HEK293 (cell line): ENCODE measurements at regions not wholly inside any gene's neighbourhood (a gene's known extent, or its start where the extent isn't known, plus 50 kb on each side); places are given as distances from the start of the nearest gene placed in this dataset.

Experiments used
- CTCF ChIA-PET: fragments of 350-600 bp; formaldehyde crosslinking; extraction: SDS; loops from one replicate; lab custom pipeline; 2021; ENCODE audit warnings: antibody characterized with exemption; lab: Yijun Ruan, JAX
- POLR2A ChIA-PET: fragments of 300-600 bp; formaldehyde crosslinking; extraction: SDS; loops from one replicate; lab custom pipeline; 2020; ENCODE audit warnings: antibody characterized with exemption, inconsistent platforms; lab: Yijun Ruan, JAX
- H3K27ac ChIP-seq: fragments of 200-500 bp; sonication (Bioruptor generic); 2 replicates; pipeline ENCODE4 v1.5.1; 2014; ENCODE audit warnings: low read depth, low read length, control low read depth, inconsistent platforms; ENCODE audit errors: extremely low read depth
- H3K36me3 ChIP-seq, 2 experiments: fragments of 200-500 bp in 1 of 2; sonication (Bioruptor generic) in 1 of 2; 1 replicate in 1 of 2; 2 replicates in 1 of 2; pipeline ENCODE4 v1.5.1; 2014 to 2017; ENCODE audit warnings: inconsistent platforms in 2 of 2, low read length in 2 of 2; ENCODE audit not compliant: control insufficient read depth in 2 of 2, insufficient read depth in 1 of 2
- H3K4me1 ChIP-seq: fragments of 200-500 bp; sonication (Bioruptor generic); 2 replicates; pipeline ENCODE4 v1.5.1; 2014; ENCODE audit warnings: mild to moderate bottlenecking, low read length, inconsistent platforms; ENCODE audit not compliant: control insufficient read depth, insufficient read depth
- H3K4me3 ChIP-seq: 2 replicates; pipeline ENCODE4 v1.5.1; 2011; ENCODE audit warnings: low read depth, mild to moderate bottlenecking, control low read depth, low read length, moderate library complexity
- H3K9me3 ChIP-seq: fragments of 200-500 bp; sonication (Bioruptor generic); 2 replicates; pipeline ENCODE4 v1.5.1; 2014; ENCODE audit warnings: low read depth, low read length, inconsistent platforms; ENCODE audit not compliant: control insufficient read depth, insufficient read depth
- BCL6B ChIP-seq: fragments of 450-650 bp; formaldehyde crosslinking; IDR thresholded peaks from 2 replicates; pipeline ENCODE4 v1.5.1; 2017; ENCODE audit warnings: missing biosample characterization, missing genetic modification characterization
- GLIS2 ChIP-seq: fragments of 450-650 bp; formaldehyde crosslinking; IDR thresholded peaks from 2 replicates; pipeline ENCODE4 v1.5.1; 2016; ENCODE audit warnings: missing biosample characterization, missing genetic modification characterization
- KLF9 ChIP-seq: fragments of 450-650 bp; formaldehyde crosslinking; IDR thresholded peaks from 2 replicates; pipeline ENCODE4 v1.5.1; 2016; ENCODE audit warnings: missing biosample characterization, missing genetic modification characterization, low read depth
- PRDM1 ChIP-seq: fragments of 450-650 bp; formaldehyde crosslinking; IDR thresholded peaks from 2 replicates; pipeline ENCODE4; 2016; ENCODE audit warnings: missing biosample characterization, missing genetic modification characterization
- PRDM6 ChIP-seq: fragments of 450-650 bp; formaldehyde crosslinking; IDR thresholded peaks from 2 replicates; pipeline ENCODE4 v1.5.1; 2017; ENCODE audit warnings: missing biosample characterization, missing genetic modification characterization
- REST ChIP-seq: fragments of 450-650 bp; formaldehyde crosslinking; IDR thresholded peaks from 2 replicates; pipeline ENCODE4 v1.5.1; 2016; ENCODE audit warnings: missing biosample characterization, missing genetic modification characterization
- WT1 ChIP-seq: fragments of 450-650 bp; formaldehyde crosslinking; IDR thresholded peaks from 2 replicates; pipeline ENCODE4 v1.5.1; 2016; ENCODE audit warnings: missing biosample characterization, missing genetic modification characterization
- ZNF121 ChIP-seq: fragments of 450-650 bp; formaldehyde crosslinking; IDR thresholded peaks from 2 replicates; pipeline ENCODE4 v1.5.1; 2016; ENCODE audit warnings: missing biosample characterization, missing genetic modification characterization
- ZNF140 ChIP-seq: fragments of 450-650 bp; formaldehyde crosslinking; IDR thresholded peaks from 2 replicates; pipeline ENCODE4 v1.5.1; 2016; ENCODE audit warnings: missing biosample characterization, missing genetic modification characterization
- ZNF416 ChIP-seq: fragments of 450-650 bp; formaldehyde crosslinking; IDR thresholded peaks from 2 replicates; pipeline ENCODE4 v1.5.1; 2016; ENCODE audit warnings: missing biosample characterization, missing genetic modification characterization
- ZNF426 ChIP-seq: fragments of 450-650 bp; formaldehyde crosslinking; IDR thresholded peaks from 2 replicates; pipeline ENCODE4 v1.5.1; 2017; ENCODE audit warnings: missing biosample characterization, missing genetic modification characterization, mild to moderate bottlenecking, inconsistent platforms, moderate library complexity
- ZNF501 ChIP-seq: fragments of 450-650 bp; formaldehyde crosslinking; IDR thresholded peaks from 2 replicates; pipeline ENCODE4 v1.5.1; 2016; ENCODE audit warnings: missing biosample characterization, missing genetic modification characterization
- ZNF510 ChIP-seq: fragments of 450-650 bp; formaldehyde crosslinking; IDR thresholded peaks from 2 replicates; pipeline ENCODE4 v1.5.1; 2018; ENCODE audit warnings: mild to moderate bottlenecking, missing genetic modification characterization, missing biosample characterization; ENCODE audit not compliant: insufficient replicate concordance
- ZNF549 ChIP-seq: fragments of 450-650 bp; IDR thresholded peaks from 2 replicates; pipeline ENCODE4 v1.5.1; 2018; ENCODE audit warnings: missing biosample characterization, missing genetic modification characterization, mild to moderate bottlenecking, inconsistent platforms, moderate library complexity
- ZNF571 ChIP-seq: fragments of 450-650 bp; formaldehyde crosslinking; IDR thresholded peaks from 2 replicates; pipeline ENCODE4 v1.5.0; 2017; ENCODE audit warnings: missing biosample characterization, missing genetic modification characterization
- ZNF621 ChIP-seq: fragments of 450-650 bp; formaldehyde crosslinking; IDR thresholded peaks from 2 replicates; pipeline ENCODE4 v1.5.1; 2017; ENCODE audit warnings: missing biosample characterization, missing genetic modification characterization
- ZNF624 ChIP-seq: fragments of 450-650 bp; formaldehyde crosslinking; IDR thresholded peaks from 2 replicates; pipeline ENCODE4 v1.5.1; 2017; ENCODE audit warnings: missing biosample characterization, missing genetic modification characterization
- ZNF654 ChIP-seq: fragments of 450-650 bp; formaldehyde crosslinking; IDR thresholded peaks from 2 replicates; pipeline ENCODE4 v1.5.1; 2016; ENCODE audit warnings: low read depth, missing biosample characterization, missing genetic modification characterization
- ZNF747 ChIP-seq: fragments of 450-650 bp; formaldehyde crosslinking; IDR thresholded peaks from 2 replicates; pipeline ENCODE4 v1.5.1; 2016; ENCODE audit warnings: missing biosample characterization, missing genetic modification characterization
- ZSCAN18 ChIP-seq: fragments of 450-650 bp; formaldehyde crosslinking; IDR thresholded peaks from 2 replicates; pipeline ENCODE4 v1.5.1; 2016; ENCODE audit warnings: missing biosample characterization, missing genetic modification characterization
- ZSCAN4 ChIP-seq: fragments of 450-650 bp; formaldehyde crosslinking; IDR thresholded peaks from 2 replicates; pipeline ENCODE4 v1.5.1; 2017; ENCODE audit warnings: missing biosample characterization, missing genetic modification characterization
- ZXDB ChIP-seq: fragments of 450-650 bp; formaldehyde crosslinking; IDR thresholded peaks from 2 replicates; pipeline ENCODE4 v1.5.1; 2016; ENCODE audit warnings: missing biosample characterization, missing genetic modification characterization

GRCh38 chr2:118249531-118249930 lies 161.3 kb downstream of the INSIG2 start:
- Histone ChIP-seq H3K36me3 (no peaks in the 10 kb centered on the region), H3K4me3 (no peak overlapping the region), H3K4me1 (no peaks in the 10 kb centered on the region), H3K9me3 (no peaks in the 10 kb centered on the region), H3K27ac (no peak overlapping the region)
- CTCF ChIA-PET, result interaction anchor here (1.2 kb wide), 1 partner anchor 126 kb away, joined by 3 read pairs; no protein-coding TSS in a partner anchor
- TF ChIP-seq BCL6B (tag by site-specific recombination) (no peak), ZNF501 (tag by site-specific recombination) (no peak), ZNF121 (tag by site-specific recombination) (no peak), ZNF654 (tag by site-specific recombination) (no peak), GLIS2 (tag by site-specific recombination) (no peak), PRDM1 (tag by site-specific recombination) (no peak), ZNF140 (no peak), ZNF426 (tag by site-specific recombination) (no peak), ZSCAN4 (tag by site-specific recombination) (no peak), ZSCAN18 (tag by site-specific recombination) (no peak), KLF9 (tag by site-specific recombination) (no peak), PRDM6 (tag by site-specific recombination) (no peak), WT1 (tag by site-specific recombination) (no peak)
- POLR2A ChIA-PET, result no interaction called here

GRCh38 chr2:118246726-118247125 lies 158.5 kb downstream of the INSIG2 start:
- Histone ChIP-seq H3K27ac (no peak overlapping the region), H3K36me3 (no peaks in the 10 kb centered on the region), H3K4me3 (no peak overlapping the region), H3K9me3 (no peaks in the 10 kb centered on the region), H3K4me1 (no peaks in the 10 kb centered on the region)
- TF ChIP-seq ZNF747 (tag by site-specific recombination), result no peak
- POLR2A ChIA-PET, result no interaction called here
- CTCF ChIA-PET, result interaction anchor here (1.0 kb wide), 1 partner anchor 25 kb away, joined by 3 read pairs; no protein-coding TSS in a partner anchor

- H3K4me3 ChIP-seq, result no peak overlapping the region
- H3K27ac ChIP-seq, result no peak overlapping the region
- H3K36me3 ChIP-seq, result no peaks in the 10 kb centered on the region
- no peaks in the 10 kb centered on the region for H3K4me1 ChIP-seq
- ChIA-PET CTCF (interaction anchor here (1.0 kb wide), 1 partner anchor 24 kb away, joined by 3 read pairs; no protein-coding TSS in a partner anchor), POLR2A (no interaction called here)
- H3K9me3 ChIP-seq, result no peaks in the 10 kb centered on the region
- TF ChIP-seq ZNF621 (tag by site-specific recombination), result no peak
- no peak for TF ChIP-seq ZNF571 (tag by site-specific recombination)
- TF ChIP-seq ZXDB (tag by site-specific recombination), result no peak
- TF ChIP-seq ZNF549 (tag by site-specific recombination), result no peak
- TF ChIP-seq ZNF624 (tag by site-specific recombination), result no peak
- TF ChIP-seq ZNF510 (tag by site-specific recombination), result no peak
- TF ChIP-seq REST (tag by site-specific recombination), result no peak
- no peak for TF ChIP-seq ZNF416 (tag by site-specific recombination)
These were observed 157.8 kb downstream of the INSIG2 start for GRCh38 chr2:118246079-118246478.
